Activated naive CD8-positive, alpha-beta T cell treated with anti-CD3 and anti-CD28 coated beads, Interleukin-2, amount 50 U/mL, for 24 hours (primary cell): ENCODE measurements at regions not wholly inside any gene's neighbourhood (a gene's known extent, or its start where the extent isn't known, plus 50 kb on each side); places are given as distances from the start of the nearest gene placed in this dataset.

Experiments used
- ATAC-seq: fragments of 150-1000 bp; cut with Tn5 transposase; one replicate; pipeline ENCODE4 v1.10.0; 2021
- DNase-seq: peaks from one replicate; pipeline ENCODE4 v3.0.0; 2021
- H3K27ac Mint-ChIP-seq: one replicate; pipeline ENCODE4 v1.8.0; 2021; ENCODE audit warnings: mild to moderate bottlenecking, mixed read lengths
- H3K27me3 Mint-ChIP-seq: one replicate; pipeline ENCODE4 v1.8.0; 2021; ENCODE audit warnings: mixed read lengths
- H3K36me3 Mint-ChIP-seq: one replicate; pipeline ENCODE4 v1.8.0; 2021; ENCODE audit warnings: low read depth, mixed read lengths
- H3K4me1 Mint-ChIP-seq: one replicate; pipeline ENCODE4 v1.8.0; 2021; ENCODE audit warnings: mixed read lengths
- H3K4me3 Mint-ChIP-seq: one replicate; pipeline ENCODE4 v1.8.0; 2021; ENCODE audit warnings: mild to moderate bottlenecking, moderate library complexity, mixed read lengths
- H3K9me3 Mint-ChIP-seq: one replicate; pipeline ENCODE4 v1.8.0; 2021; ENCODE audit warnings: mixed read lengths

- H3K27ac Mint-ChIP-seq: no peak overlapping the region
- no peak overlapping the region for H3K4me3 Mint-ChIP-seq
- DNase-seq (no peak), ATAC-seq (no peak)
- no peaks in the 10 kb centered on the region for H3K36me3 Mint-ChIP-seq
- H3K27me3 Mint-ChIP-seq: peaks cover 15% of the 10 kb centered on the region
- H3K9me3 Mint-ChIP-seq: no peaks in the 10 kb centered on the region
- H3K4me1 Mint-ChIP-seq: no peaks in the 10 kb centered on the region
Observed at GRCh38 chr3:64344721-64345207, 119.5 kb upstream of the PRICKLE2 start.

- Mint-ChIP-seq H3K9me3 (no peaks in the 10 kb centered on the region), H3K27me3 (peaks cover 13% of the 10 kb centered on the region), H3K4me1 (no peaks in the 10 kb centered on the region), H3K4me3 (no peak overlapping the region), H3K27ac (no peak overlapping the region), H3K36me3 (no peaks in the 10 kb centered on the region)
- ATAC-seq (no peak), DNase-seq (no peak)
Observed at GRCh38 chr3:64343689-64344430, 118.6 kb upstream of the PRICKLE2 start.

- H3K27ac Mint-ChIP-seq: no peak overlapping the region
- H3K4me1 Mint-ChIP-seq: no peaks in the 10 kb centered on the region
- DNase-seq (no peak), ATAC-seq (no peak)
- no peaks in the 10 kb centered on the region for H3K9me3 Mint-ChIP-seq
- H3K36me3 Mint-ChIP-seq: no peaks in the 10 kb centered on the region
- H3K4me3 Mint-ChIP-seq: no peak overlapping the region
- peaks cover 12% of the 10 kb centered on the region for H3K27me3 Mint-ChIP-seq
Observed at GRCh38 chr3:64342940-64343688, 117.8 kb upstream of the PRICKLE2 start.

- peaks cover 7% of the 10 kb centered on the region for H3K27me3 Mint-ChIP-seq
- H3K4me3 Mint-ChIP-seq: no peak overlapping the region
- H3K36me3 Mint-ChIP-seq: no peaks in the 10 kb centered on the region
- no peak for ATAC-seq
- no peaks in the 10 kb centered on the region for H3K9me3 Mint-ChIP-seq
- no peaks in the 10 kb centered on the region for H3K4me1 Mint-ChIP-seq
- no peak for DNase-seq
- no peak overlapping the region for H3K27ac Mint-ChIP-seq
Observed at GRCh38 chr3:64341296-64341695, 116.0 kb upstream of the PRICKLE2 start.

- H3K36me3 Mint-ChIP-seq: no peaks in the 10 kb centered on the region
Observed at GRCh38 chr3:64340641-64341101, 115.4 kb upstream of the PRICKLE2 start.

GRCh38 chr3:64336488-64336887 lies 111.2 kb upstream of the PRICKLE2 start:
- Mint-ChIP-seq H3K4me3 (no peak overlapping the region), H3K4me1 (no peaks in the 10 kb centered on the region), H3K36me3 (no peaks in the 10 kb centered on the region), H3K9me3 (no peaks in the 10 kb centered on the region), H3K27me3 (peaks cover 3% of the 10 kb centered on the region), H3K27ac (no peak overlapping the region)
- no peak for ATAC-seq
- no peak for DNase-seq

More at GRCh38 chr3:64340641-64341101, 115.4 kb upstream of the PRICKLE2 start:
- Mint-ChIP-seq H3K4me3 (no peak overlapping the region), H3K27ac (no peak overlapping the region), H3K4me1 (no peaks in the 10 kb centered on the region), H3K9me3 (no peaks in the 10 kb centered on the region), H3K27me3 (peaks cover 3% of the 10 kb centered on the region)
- DNase-seq (no peak), ATAC-seq (no peak)

- Mint-ChIP-seq H3K9me3 (no peaks in the 10 kb centered on the region), H3K4me1 (no peaks in the 10 kb centered on the region), H3K27ac (no peak overlapping the region), H3K27me3 (peaks cover 3% of the 10 kb centered on the region), H3K4me3 (no peak overlapping the region), H3K36me3 (no peaks in the 10 kb centered on the region)
- DNase-seq (no peak), ATAC-seq (no peak)
Observed at GRCh38 chr3:64332459-64333350, 107.4 kb upstream of the PRICKLE2 start.

GRCh38 chr3:64331605-64332004 lies 106.3 kb upstream of the PRICKLE2 start:
- Mint-ChIP-seq H3K27me3 (peaks cover 3% of the 10 kb centered on the region), H3K36me3 (no peaks in the 10 kb centered on the region), H3K27ac (no peak overlapping the region), H3K9me3 (no peaks in the 10 kb centered on the region), H3K4me1 (no peaks in the 10 kb centered on the region), H3K4me3 (no peak overlapping the region)
- ATAC-seq (no peak), DNase-seq (no peak)

- H3K27ac Mint-ChIP-seq: no peak overlapping the region
Observed at GRCh38 chr3:64329037-64329436, 103.8 kb upstream of the PRICKLE2 start.

GRCh38 chr3:64327100-64327804 lies 102.0 kb upstream of the PRICKLE2 start:
- H3K4me3 Mint-ChIP-seq: no peak overlapping the region
- H3K9me3 Mint-ChIP-seq: peaks cover 4% of the 10 kb centered on the region
- no peak for DNase-seq
- no peak for ATAC-seq
- no peaks in the 10 kb centered on the region for H3K36me3 Mint-ChIP-seq
- H3K27ac Mint-ChIP-seq: no peak overlapping the region
- H3K27me3 Mint-ChIP-seq: peaks cover 3% of the 10 kb centered on the region
- H3K4me1 Mint-ChIP-seq: no peaks in the 10 kb centered on the region

More at GRCh38 chr3:64329037-64329436, 103.8 kb upstream of the PRICKLE2 start:
- peaks cover 3% of the 10 kb centered on the region for H3K27me3 Mint-ChIP-seq
- no peak for DNase-seq
- H3K4me3 Mint-ChIP-seq: no peak overlapping the region
- peaks cover 4% of the 10 kb centered on the region for H3K9me3 Mint-ChIP-seq
- H3K4me1 Mint-ChIP-seq: no peaks in the 10 kb centered on the region
- no peak for ATAC-seq
- H3K36me3 Mint-ChIP-seq: no peaks in the 10 kb centered on the region

GRCh38 chr3:64321747-64322146 lies 96.5 kb upstream of the PRICKLE2 start:
- peak; percentile 46 for ATAC-seq
- Mint-ChIP-seq H3K27me3 (peaks cover 1% of the 10 kb centered on the region), H3K36me3 (no peaks in the 10 kb centered on the region), H3K9me3 (peaks cover 4% of the 10 kb centered on the region), H3K27ac (no peak overlapping the region), H3K4me1 (peaks cover 2% of the 10 kb centered on the region), H3K4me3 (no peak overlapping the region)
- DNase-seq: no peak

- DNase-seq (no peak), ATAC-seq (no peak)
- Mint-ChIP-seq H3K4me1 (peaks cover 2% of the 10 kb centered on the region), H3K36me3 (no peaks in the 10 kb centered on the region), H3K27ac (no peak overlapping the region), H3K27me3 (peaks cover 1% of the 10 kb centered on the region), H3K9me3 (no peaks in the 10 kb centered on the region), H3K4me3 (no peak overlapping the region)
Observed at GRCh38 chr3:64319391-64319790, 94.1 kb upstream of the PRICKLE2 start.

- peaks cover 2% of the 10 kb centered on the region for H3K4me1 Mint-ChIP-seq
- DNase-seq (no peak), ATAC-seq (no peak)
- no peaks in the 10 kb centered on the region for H3K36me3 Mint-ChIP-seq
- peaks cover 1% of the 10 kb centered on the region for H3K27me3 Mint-ChIP-seq
- no peak overlapping the region for H3K27ac Mint-ChIP-seq
- no peaks in the 10 kb centered on the region for H3K9me3 Mint-ChIP-seq
- no peak overlapping the region for H3K4me3 Mint-ChIP-seq
Observed at GRCh38 chr3:64318668-64319271, 93.5 kb upstream of the PRICKLE2 start.
